Mucosa of stomach (tissue), 1 donor: ENCODE measurements at regions not wholly inside any gene's neighbourhood (a gene's known extent, or its start where the extent isn't known, plus 50 kb on each side); places are given as distances from the start of the nearest gene placed in this dataset.

Source experiments
- H3K27me3 ChIP-seq: one replicate; pipeline ENCODE4 v1.7.0; 2013; ENCODE audit warnings: mild to moderate bottlenecking, low read length; ENCODE audit not compliant: control insufficient read depth, insufficient read depth
- H3K36me3 ChIP-seq: one replicate; pipeline ENCODE4 v1.7.0; 2013; ENCODE audit warnings: low read length; ENCODE audit not compliant: control insufficient read depth, insufficient read depth
- H3K4me1 ChIP-seq: one replicate; pipeline ENCODE4 v1.7.0; 2013; ENCODE audit warnings: mild to moderate bottlenecking, low read length; ENCODE audit not compliant: control insufficient read depth, insufficient read depth
- H3K4me3 ChIP-seq: one replicate; pipeline ENCODE4 v1.7.0; 2013; ENCODE audit warnings: low read length
- H3K9ac ChIP-seq: one replicate; pipeline ENCODE4 v1.7.0; 2013; ENCODE audit warnings: mild to moderate bottlenecking, low read length, moderate library complexity
- H3K9me3 ChIP-seq: one replicate; pipeline ENCODE4 v1.7.0; 2013; ENCODE audit warnings: mild to moderate bottlenecking, low read length, moderate library complexity; ENCODE audit not compliant: control insufficient read depth
- donor health status: Pancreatic carcinoma.

GRCh38 chr4:30924495-30924894 is 204.3 kb downstream of the PCDH7 start:
- H3K4me1 ChIP-seq = no peaks in the 10 kb centered on the region
- no peaks in the 10 kb centered on the region for H3K27me3 ChIP-seq
- no peak overlapping the region for H3K4me3 ChIP-seq
- H3K9ac ChIP-seq = no peak overlapping the region
- no peaks in the 10 kb centered on the region for H3K9me3 ChIP-seq
- H3K36me3 ChIP-seq = no peaks in the 10 kb centered on the region

GRCh38 chr4:30929649-30930048 is 209.5 kb downstream of the PCDH7 start:
- Histone ChIP-seq H3K36me3 (no peaks in the 10 kb centered on the region), H3K9ac (no peak overlapping the region), H3K9me3 (no peaks in the 10 kb centered on the region), H3K27me3 (no peaks in the 10 kb centered on the region), H3K4me1 (no peaks in the 10 kb centered on the region), H3K4me3 (no peak overlapping the region)

- Histone ChIP-seq H3K9ac (no peak overlapping the region), H3K9me3 (no peaks in the 10 kb centered on the region), H3K4me1 (no peaks in the 10 kb centered on the region), H3K4me3 (no peak overlapping the region), H3K27me3 (no peaks in the 10 kb centered on the region), H3K36me3 (no peaks in the 10 kb centered on the region)
These were observed 210.1 kb downstream of the PCDH7 start for GRCh38 chr4:30930276-30930675.

- H3K4me3 ChIP-seq = no peak overlapping the region
- no peaks in the 10 kb centered on the region for H3K9me3 ChIP-seq
- no peaks in the 10 kb centered on the region for H3K36me3 ChIP-seq
- no peak overlapping the region for H3K9ac ChIP-seq
- H3K4me1 ChIP-seq = no peaks in the 10 kb centered on the region
- H3K27me3 ChIP-seq = no peaks in the 10 kb centered on the region
These were observed 212.4 kb downstream of the PCDH7 start for GRCh38 chr4:30932581-30932980.

- Histone ChIP-seq H3K9me3 (no peaks in the 10 kb centered on the region), H3K36me3 (no peaks in the 10 kb centered on the region), H3K27me3 (no peaks in the 10 kb centered on the region), H3K9ac (no peak overlapping the region), H3K4me3 (no peak overlapping the region), H3K4me1 (no peaks in the 10 kb centered on the region)
These were observed 218.9 kb downstream of the PCDH7 start for GRCh38 chr4:30939069-30939468.

- no peak overlapping the region for H3K9ac ChIP-seq
- H3K27me3 ChIP-seq = no peaks in the 10 kb centered on the region
- H3K36me3 ChIP-seq = no peaks in the 10 kb centered on the region
- no peaks in the 10 kb centered on the region for H3K4me1 ChIP-seq
- no peak overlapping the region for H3K4me3 ChIP-seq
- H3K9me3 ChIP-seq = no peaks in the 10 kb centered on the region
These were observed 219.5 kb downstream of the PCDH7 start for GRCh38 chr4:30939684-30940083.

GRCh38 chr4:30941641-30942040 is 221.5 kb downstream of the PCDH7 start:
- H3K4me1 ChIP-seq = peaks cover 9% of the 10 kb centered on the region

GRCh38 chr4:30943356-30943755 is 223.2 kb downstream of the PCDH7 start:
- H3K4me1 ChIP-seq = peaks cover 9% of the 10 kb centered on the region
- H3K27me3 ChIP-seq = no peaks in the 10 kb centered on the region
- no peak overlapping the region for H3K4me3 ChIP-seq
- H3K9me3 ChIP-seq = no peaks in the 10 kb centered on the region
- no peaks in the 10 kb centered on the region for H3K36me3 ChIP-seq
- H3K9ac ChIP-seq = no peak overlapping the region

More at GRCh38 chr4:30941641-30942040, 221.5 kb downstream of the PCDH7 start:
- H3K36me3 ChIP-seq = no peaks in the 10 kb centered on the region
- no peak overlapping the region for H3K9ac ChIP-seq
- no peak overlapping the region for H3K4me3 ChIP-seq
- H3K9me3 ChIP-seq = no peaks in the 10 kb centered on the region
- no peaks in the 10 kb centered on the region for H3K27me3 ChIP-seq

- peaks cover 9% of the 10 kb centered on the region for H3K4me1 ChIP-seq
These were observed 225.4 kb downstream of the PCDH7 start for GRCh38 chr4:30945586-30945985.

GRCh38 chr4:30946288-30946687 is 226.1 kb downstream of the PCDH7 start:
- H3K9me3 ChIP-seq = no peaks in the 10 kb centered on the region
- H3K4me1 ChIP-seq = peaks cover 9% of the 10 kb centered on the region
- no peak overlapping the region for H3K4me3 ChIP-seq
- no peaks in the 10 kb centered on the region for H3K36me3 ChIP-seq
- H3K27me3 ChIP-seq = no peaks in the 10 kb centered on the region
- no peak overlapping the region for H3K9ac ChIP-seq

More at GRCh38 chr4:30945586-30945985, 225.4 kb downstream of the PCDH7 start:
- Histone ChIP-seq H3K4me3 (no peak overlapping the region), H3K36me3 (no peaks in the 10 kb centered on the region), H3K9ac (no peak overlapping the region), H3K27me3 (no peaks in the 10 kb centered on the region), H3K9me3 (no peaks in the 10 kb centered on the region)

GRCh38 chr4:30948653-30949052 is 228.5 kb downstream of the PCDH7 start:
- peaks cover 17% of the 10 kb centered on the region for H3K4me1 ChIP-seq
- no peaks in the 10 kb centered on the region for H3K27me3 ChIP-seq
- no peaks in the 10 kb centered on the region for H3K9me3 ChIP-seq
- no peak overlapping the region for H3K9ac ChIP-seq
- no peak overlapping the region for H3K4me3 ChIP-seq
- no peaks in the 10 kb centered on the region for H3K36me3 ChIP-seq

GRCh38 chr4:30950737-30951136 is 230.6 kb downstream of the PCDH7 start:
- H3K27me3 ChIP-seq = no peaks in the 10 kb centered on the region
- H3K4me3 ChIP-seq = no peak overlapping the region
- H3K9ac ChIP-seq = no peak overlapping the region
- H3K4me1 ChIP-seq = peaks cover 14% of the 10 kb centered on the region
- no peaks in the 10 kb centered on the region for H3K36me3 ChIP-seq
- no peaks in the 10 kb centered on the region for H3K9me3 ChIP-seq

GRCh38 chr4:30952526-30953219 is 232.5 kb downstream of the PCDH7 start:
- H3K9me3 ChIP-seq = no peaks in the 10 kb centered on the region
- no peaks in the 10 kb centered on the region for H3K36me3 ChIP-seq
- H3K9ac ChIP-seq = no peak overlapping the region
- no peaks in the 10 kb centered on the region for H3K27me3 ChIP-seq
- H3K4me3 ChIP-seq = no peak overlapping the region
- peaks cover 9% of the 10 kb centered on the region for H3K4me1 ChIP-seq
